ENCODE measurements at regions not wholly inside any gene's neighbourhood (a gene's known extent, or its start where the extent isn't known, plus 50 kb on each side); places are given as distances from the start of the nearest gene placed in this dataset.

DNA sequence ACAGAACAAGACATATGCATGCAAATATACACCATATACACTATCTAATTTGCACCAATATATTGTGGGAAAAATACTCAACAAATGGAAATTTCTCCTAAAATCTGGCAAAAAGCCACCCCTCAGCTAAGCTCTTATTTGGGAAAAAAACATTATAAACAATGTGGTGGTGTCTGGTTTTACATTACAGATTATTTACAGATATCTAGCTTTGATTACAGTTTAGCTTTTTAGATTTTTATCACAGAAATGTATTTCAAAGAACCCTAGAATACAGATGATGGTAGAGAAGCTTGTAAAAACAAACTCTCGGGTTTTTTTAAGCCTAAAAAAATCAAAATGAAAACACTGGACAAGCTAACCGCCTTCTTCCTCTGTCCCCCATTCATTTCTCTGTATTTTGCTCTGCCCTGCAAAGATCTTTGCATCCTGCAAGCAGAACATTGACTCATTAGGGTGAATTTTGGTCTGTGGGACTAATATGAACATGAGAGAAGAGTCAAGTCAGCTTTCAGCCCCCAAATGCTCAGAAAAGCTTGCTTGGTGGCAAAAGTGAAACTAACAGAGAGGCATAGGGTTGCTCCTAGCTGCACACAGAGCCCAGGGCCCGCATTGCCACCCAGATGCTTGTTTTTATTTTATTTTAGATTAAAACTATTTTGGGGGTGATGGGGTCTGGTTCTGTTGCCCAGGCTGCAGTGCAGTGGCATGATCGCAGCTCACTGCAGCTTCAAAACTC is 88.8 kb upstream of the LYZL1 start (continued):
- TF ChIP-seq MEF2A (IDR thresholded peaks at IDR 0.05; ENCODE audit: insufficient read depth, low read depth, low read length) (no peak), TAF1 (IDR thresholded peaks at IDR 0.05; ENCODE audit: borderline replicate concordance, low read depth, low read length) (no peak), USF2 (IDR thresholded peaks at IDR 0.05; ENCODE audit: borderline replicate concordance, low read depth, low read length) (no peak), POLR2AphosphoS5 (IDR thresholded peaks at IDR 0.05; ENCODE audit: low read length) (no peak), SPI1 (IDR thresholded peaks at IDR 0.05; ENCODE audit: borderline replicate concordance, insufficient read depth, low read depth, low read length) (no peak), WRNIP1 (IDR thresholded peaks at IDR 0.05; ENCODE audit: borderline replicate concordance, low read depth, low read length) (no peak), NBN (IDR thresholded peaks at IDR 0.05) (no peak), HDGF (IDR thresholded peaks at IDR 0.05) (no peak), ZBED1 (IDR thresholded peaks at IDR 0.05; ENCODE audit: borderline replicate concordance) (no peak), CBFB (IDR thresholded peaks at IDR 0.05; ENCODE audit: low read depth) (no peak)
- TF ChIP-seq, protein P1, sequence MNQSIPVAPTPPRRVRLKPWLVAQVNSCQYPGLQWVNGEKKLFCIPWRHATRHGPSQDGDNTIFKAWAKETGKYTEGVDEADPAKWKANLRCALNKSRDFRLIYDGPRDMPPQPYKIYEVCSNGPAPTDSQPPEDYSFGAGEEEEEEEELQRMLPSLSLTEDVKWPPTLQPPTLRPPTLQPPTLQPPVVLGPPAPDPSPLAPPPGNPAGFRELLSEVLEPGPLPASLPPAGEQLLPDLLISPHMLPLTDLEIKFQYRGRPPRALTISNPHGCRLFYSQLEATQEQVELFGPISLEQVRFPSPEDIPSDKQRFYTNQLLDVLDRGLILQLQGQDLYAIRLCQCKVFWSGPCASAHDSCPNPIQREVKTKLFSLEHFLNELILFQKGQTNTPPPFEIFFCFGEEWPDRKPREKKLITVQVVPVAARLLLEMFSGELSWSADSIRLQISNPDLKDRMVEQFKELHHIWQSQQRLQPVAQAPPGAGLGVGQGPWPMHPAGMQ (IDR thresholded peaks at IDR 0.05; ENCODE audit: borderline replicate concordance), result no peak

- FAIRE-seq (no peak), DNase-seq (ENCODE audit: low read depth, low spot score) (no peak), ATAC-seq (no peak)
- no peak overlapping the region for H3K4me2 ChIP-seq (ENCODE audit: control insufficient read depth, insufficient read depth)
- in situ Hi-C loops (cut with MboI), result no loop called here
- H3K9me3 ChIP-seq (replicated peaks; ENCODE audit: control insufficient read depth, insufficient read depth, low read length), result no peaks in the 10 kb centered on the region
- ChIA-PET CTCF (no interaction called here), POLR2A (no interaction called here), RAD21 (ENCODE audit: unreplicated experiment) (no interaction called here), SMC1A (ENCODE audit: uncharacterized antibody, unreplicated experiment) (no interaction called here)
- intact Hi-C loops (cut with micrococcal nuclease; ENCODE audit: unreplicated experiment), result no loop called here
- no peaks in the 10 kb centered on the region for H3K27me3 ChIP-seq (replicated peaks in 1 of 2; ENCODE audit: control insufficient read depth in 2 of 2, insufficient read depth in 2 of 2, low read length in 1 of 2)
- no TSS peak for BruUV-seq (replicated peaks)
- WGBS (ENCODE audit: insufficient coverage, insufficient replicate concordance, low lambda C conversion rate, missing lambda C conversion rate), result 14% methylated on average over 10 of the region's 10 CpGs
- H4K20me1 ChIP-seq (ENCODE audit: control insufficient read depth, insufficient read depth), result no peaks in the 10 kb centered on the region
- H2AFZ ChIP-seq (ENCODE audit: control insufficient read depth, low read depth, low read length), result no peak overlapping the region
- no peak overlapping the region for H3K4me3 ChIP-seq
- no peaks in the 10 kb centered on the region for H3K36me3 ChIP-seq (ENCODE audit: control insufficient read depth in 2 of 2, insufficient read depth in 2 of 2, low read length in 1 of 2)
- H3K9ac ChIP-seq (ENCODE audit: control insufficient read depth, insufficient read depth, low read length), result no peak overlapping the region
- H3K79me2 ChIP-seq (ENCODE audit: control insufficient read depth, insufficient read depth, low read length), result no peaks in the 10 kb centered on the region
- no peak overlapping the region for H3K27ac ChIP-seq (ENCODE audit: control insufficient read depth, insufficient read depth)
- no peaks in the 10 kb centered on the region for H3K4me1 ChIP-seq (ENCODE audit: control insufficient read depth, insufficient read depth, low read length)
- TF ChIP-seq ATF7 (IDR thresholded peaks at IDR 0.05; ENCODE audit: low read depth) (no peak), SP1 (IDR thresholded peaks at IDR 0.05; ENCODE audit: low read depth, low read length) (no peak), LARP7 (IDR thresholded peaks at IDR 0.05) (no peak), NFIC (IDR thresholded peaks at IDR 0.05; ENCODE audit: low read depth, low read length) (no peak), JUNB (IDR thresholded peaks at IDR 0.05) (no peak), ZNF207 (IDR thresholded peaks at IDR 0.05; ENCODE audit: borderline replicate concordance) (no peak), HDAC6 (IDR thresholded peaks at IDR 0.05; ENCODE audit: unreplicated experiment) (no peak), NR2C1 (IDR thresholded peaks at IDR 0.05) (no peak), NFYA (IDR thresholded peaks at IDR 0.05; ENCODE audit: borderline replicate concordance, low read depth, low read length) (no peak), PAX8 (IDR thresholded peaks at IDR 0.05) (no peak), CHD1 (IDR thresholded peaks at IDR 0.05; ENCODE audit: low read depth, low read length) (no peak), CHD2 (IDR thresholded peaks at IDR 0.05; ENCODE audit: borderline replicate concordance, low read depth, low read length) (no peak), EZH2 (IDR thresholded peaks at IDR 0.05; ENCODE audit: borderline replicate concordance, control insufficient read depth, low read depth, low read length) (no peak)
Observed at GRCh38 chr10:29202386-29202940, 86.4 kb upstream of the LYZL1 start.

Data from GM12878 (cell line).